SKM-1 (cell line): ENCODE measurements at regions not wholly inside any gene's neighbourhood (a gene's known extent, or its start where the extent isn't known, plus 50 kb on each side); places are given as distances from the start of the nearest gene placed in this dataset.

Source experiments
- DNase-seq: peaks from one replicate; lab custom pipeline; 2025; ENCODE audit not compliant: unreplicated experiment; lab: John Stamatoyannopoulos, UW

DNA sequence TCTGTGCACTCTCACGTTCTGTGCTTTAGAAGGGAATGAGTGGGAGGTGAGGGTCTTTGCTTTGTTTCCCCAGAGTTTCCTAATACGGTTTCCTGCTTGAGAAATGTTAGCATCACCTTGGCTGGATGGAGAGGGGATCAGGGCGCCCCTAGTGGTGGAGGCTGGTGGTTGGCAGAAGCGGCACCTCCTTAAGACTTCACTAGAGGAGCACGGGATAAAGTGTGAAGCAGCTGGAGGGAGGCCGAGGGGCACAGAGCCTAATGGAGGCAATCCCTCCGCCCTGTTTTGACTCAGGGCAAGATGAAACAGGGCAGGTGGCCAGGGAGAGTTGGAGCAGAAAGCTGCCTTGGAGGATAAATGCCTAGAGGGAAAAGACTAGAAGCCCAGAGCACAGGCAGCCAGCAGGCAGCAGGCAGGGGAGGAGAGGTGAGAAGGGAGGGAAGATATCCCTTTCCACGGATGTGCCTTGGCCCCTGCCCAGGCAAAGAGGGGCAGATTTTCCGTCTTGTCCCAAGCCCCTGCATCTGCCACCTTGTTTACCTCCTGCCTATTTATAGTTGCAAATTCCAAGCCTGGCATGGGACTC lies 56.0 kb upstream of the BTRC start:
- peak; percentile 52 for DNase-seq

GRCh38 chr10:101299211-101299610 lies 54.8 kb upstream of the BTRC start:
- no peak for DNase-seq

DNA sequence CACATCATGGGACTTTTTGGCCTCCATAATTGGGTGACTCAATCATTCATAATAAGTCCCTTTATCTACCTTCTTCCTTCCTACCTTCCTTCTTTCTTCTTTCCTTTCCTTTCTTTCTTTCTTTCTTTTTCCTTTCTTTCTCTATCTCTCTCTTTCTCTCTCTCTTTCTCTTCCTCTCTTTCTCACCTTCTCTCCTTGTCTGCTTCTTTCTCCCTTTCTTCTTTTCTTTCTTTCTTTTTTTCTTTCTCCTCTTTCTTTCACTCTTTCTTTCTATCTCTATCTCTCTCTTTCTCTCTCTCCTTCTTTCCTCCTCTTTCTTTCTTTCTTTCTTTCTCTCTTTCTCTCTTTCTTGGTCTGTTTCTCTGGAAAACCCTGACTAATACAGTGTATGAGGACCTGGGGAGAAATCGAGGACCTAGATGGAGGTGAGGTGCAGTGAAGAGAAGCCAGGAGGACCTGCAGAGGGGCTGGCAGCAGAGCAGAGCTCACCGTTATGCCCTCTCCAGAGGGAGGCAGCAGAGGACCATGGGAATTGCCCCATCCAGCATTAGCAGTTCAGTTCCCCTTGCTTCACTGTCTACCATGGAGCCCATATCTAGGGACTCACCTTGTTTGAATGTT lies 52.7 kb upstream of the BTRC start:
- peak; percentile 10 for DNase-seq

DNA sequence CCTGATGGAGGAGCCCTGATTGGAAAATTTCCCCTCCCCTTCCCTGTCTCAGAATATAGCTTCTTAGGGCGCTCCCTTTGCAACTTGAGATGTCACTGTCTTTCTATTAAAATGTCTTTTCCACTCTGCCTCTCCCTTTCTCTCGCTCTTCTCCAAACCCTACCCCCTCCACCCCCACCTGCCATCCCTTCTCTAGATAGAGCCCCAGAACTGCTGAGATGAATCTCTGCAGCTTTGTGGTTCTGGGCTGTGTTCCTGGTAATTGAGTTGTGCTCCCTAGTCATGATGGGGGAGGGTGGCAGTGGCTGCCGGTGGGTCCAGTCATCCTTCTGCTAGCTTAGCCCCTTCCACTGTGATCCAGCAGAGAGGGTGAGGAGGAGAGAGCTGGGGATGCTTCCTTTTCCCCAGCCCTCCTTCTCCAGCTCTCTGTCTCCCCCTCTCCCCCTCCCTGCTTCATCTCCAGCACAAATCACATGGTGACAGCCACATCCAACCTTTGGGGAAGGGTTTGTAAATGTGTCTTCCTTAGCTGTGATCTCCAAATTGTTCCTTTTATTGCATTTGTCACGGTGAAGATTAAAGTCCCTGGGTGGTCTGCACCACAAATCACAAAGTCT lies 50.8 kb upstream of the BTRC start:
- no peak for DNase-seq
